ENCODE measurements at regions not wholly inside any gene's neighbourhood (a gene's known extent, or its start where the extent isn't known, plus 50 kb on each side); places are given as distances from the start of the nearest gene placed in this dataset.

DNA sequence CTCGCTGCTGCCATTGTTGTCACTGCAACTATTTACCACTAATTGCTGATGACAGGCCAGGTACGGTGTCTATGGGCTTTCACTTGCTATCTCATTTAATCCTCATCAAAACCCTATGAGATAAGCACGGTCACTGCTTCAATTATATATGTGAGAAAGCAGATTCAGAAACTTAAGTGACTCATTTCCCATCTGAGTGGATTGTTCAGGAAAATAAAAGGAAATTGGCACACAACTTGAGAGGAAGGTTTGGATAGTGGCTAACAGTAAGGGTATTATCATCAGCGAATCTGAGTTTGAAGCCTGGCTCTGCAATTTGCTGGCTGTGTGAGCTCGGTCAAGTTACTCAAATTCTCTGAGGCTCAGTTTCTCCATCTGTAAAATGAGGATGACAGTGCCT, 196.0 kb downstream of the KCNS3 start:
- no CpG with 5 or more reads among the region's 5 CpGs for WGBS, 2 experiments (ENCODE audit: extremely low coverage in 2 of 2, insufficient read length in 1 of 2)
- Histone ChIP-seq H3K27ac (ENCODE audit: insufficient read depth, low read length) (no peak overlapping the region), H2AFZ (replicated peaks; ENCODE audit: low read length, poor library complexity) (no peak overlapping the region), H3K36me3 (ENCODE audit: control insufficient read depth, insufficient read depth, low read length) (no peaks in the 10 kb centered on the region), H3K4me2 (ENCODE audit: low read depth, low read length) (no peak overlapping the region), H4K91ac (ENCODE audit: insufficient read depth, low read depth, low read length) (no peak overlapping the region), H3K18ac (ENCODE audit: low read depth, low read length) (no peak overlapping the region), H2BK20ac (ENCODE audit: low read depth, low read length) (no peak overlapping the region), H3K9ac (ENCODE audit: low read depth, low read length) (no peak overlapping the region), H2BK15ac (ENCODE audit: low read depth, low read length) (no peak overlapping the region), H3K56ac (ENCODE audit: extremely low read depth, insufficient read depth, low read length) (no peak overlapping the region), H4K20me1 (ENCODE audit: insufficient read depth, low read length) (no peaks in the 10 kb centered on the region), H3K23ac (ENCODE audit: low read depth, low read length) (no peak overlapping the region), H2BK5ac (ENCODE audit: low read depth, low read length, poor library complexity, severe bottlenecking) (no peak overlapping the region), H2AK5ac (ENCODE audit: low read depth, low read length) (no peak overlapping the region), H3K27me3 (ENCODE audit: control insufficient read depth, insufficient read depth, low read length) (peaks cover 3% of the 10 kb centered on the region; the same call in 1 of the 2 replicates), H2BK120ac (ENCODE audit: low read depth, low read length) (no peak overlapping the region), H4K5ac (ENCODE audit: low read depth, low read length) (no peak overlapping the region), H3K14ac (replicated peaks; ENCODE audit: low read depth, low read length) (no peak overlapping the region), H3K9me1 (ENCODE audit: insufficient read depth, low read length) (no peaks in the 10 kb centered on the region; the same call in 1 of the 2 replicates), H3K9me3 (ENCODE audit: control insufficient read depth, insufficient read depth, low read length) (no peaks in the 10 kb centered on the region), H3K79me1 (ENCODE audit: low read depth in 1 of 2, low read length in 2 of 2) (no peaks in the 10 kb centered on the region), H3K4me1 (ENCODE audit: control insufficient read depth, insufficient read depth, low read length) (no peaks in the 10 kb centered on the region), H4K8ac (ENCODE audit: low read depth in 2 of 2, low read length in 2 of 2) (no peak overlapping the region), H3K4me3 (ENCODE audit: insufficient read depth, low read depth, low read length) (no peak overlapping the region), H3K4ac (ENCODE audit: low read depth, low read length) (no peak overlapping the region), H2AK9ac (replicated peaks; ENCODE audit: low read depth, low read length, poor library complexity) (no peak overlapping the region)
- ChIA-PET CTCF (no interaction called here), POLR2A (ENCODE audit: unreplicated experiment) (no interaction called here)
- intact Hi-C loops (cut with micrococcal nuclease): no loop called here
- no TSS peak for BruUV-seq (replicated peaks)
- in situ Hi-C loops (cut with MboI; ENCODE audit: low sequenced_read_pairs): no loop called here
- ATAC-seq (ENCODE audit: low read depth): no peak
- TF ChIP-seq NFE2L2 (IDR thresholded peaks at IDR 0.05; ENCODE audit: low read depth, low read length) (no peak), FOS (IDR thresholded peaks at IDR 0.05; ENCODE audit: low read depth, low read length) (no peak), MAFK (IDR thresholded peaks at IDR 0.05; ENCODE audit: low read depth, low read length) (no peak), BHLHE40 (IDR thresholded peaks at IDR 0.05; ENCODE audit: low read depth, low read length) (no peak), CEBPB (IDR thresholded peaks at IDR 0.05; ENCODE audit: low read depth, low read length) (no peak), CHD1 (IDR thresholded peaks at IDR 0.05; ENCODE audit: low read depth, low read length) (no peak), RFX5 (IDR thresholded peaks at IDR 0.05; ENCODE audit: low read depth, low read length) (no peak), RCOR1 (IDR thresholded peaks at IDR 0.05; ENCODE audit: insufficient replicate concordance, low read length) (no peak), MXI1 (IDR thresholded peaks at IDR 0.05; ENCODE audit: borderline replicate concordance, low read depth, low read length) (no peak)
- TF ChIP-seq, protein P1, sequence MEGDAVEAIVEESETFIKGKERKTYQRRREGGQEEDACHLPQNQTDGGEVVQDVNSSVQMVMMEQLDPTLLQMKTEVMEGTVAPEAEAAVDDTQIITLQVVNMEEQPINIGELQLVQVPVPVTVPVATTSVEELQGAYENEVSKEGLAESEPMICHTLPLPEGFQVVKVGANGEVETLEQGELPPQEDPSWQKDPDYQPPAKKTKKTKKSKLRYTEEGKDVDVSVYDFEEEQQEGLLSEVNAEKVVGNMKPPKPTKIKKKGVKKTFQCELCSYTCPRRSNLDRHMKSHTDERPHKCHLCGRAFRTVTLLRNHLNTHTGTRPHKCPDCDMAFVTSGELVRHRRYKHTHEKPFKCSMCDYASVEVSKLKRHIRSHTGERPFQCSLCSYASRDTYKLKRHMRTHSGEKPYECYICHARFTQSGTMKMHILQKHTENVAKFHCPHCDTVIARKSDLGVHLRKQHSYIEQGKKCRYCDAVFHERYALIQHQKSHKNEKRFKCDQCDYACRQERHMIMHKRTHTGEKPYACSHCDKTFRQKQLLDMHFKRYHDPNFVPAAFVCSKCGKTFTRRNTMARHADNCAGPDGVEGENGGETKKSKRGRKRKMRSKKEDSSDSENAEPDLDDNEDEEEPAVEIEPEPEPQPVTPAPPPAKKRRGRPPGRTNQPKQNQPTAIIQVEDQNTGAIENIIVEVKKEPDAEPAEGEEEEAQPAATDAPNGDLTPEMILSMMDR (conservative IDR thresholded peaks at IDR 0.05; ENCODE audit: low read depth, low read length): no peak
- TF ChIP-seq, protein P2, sequence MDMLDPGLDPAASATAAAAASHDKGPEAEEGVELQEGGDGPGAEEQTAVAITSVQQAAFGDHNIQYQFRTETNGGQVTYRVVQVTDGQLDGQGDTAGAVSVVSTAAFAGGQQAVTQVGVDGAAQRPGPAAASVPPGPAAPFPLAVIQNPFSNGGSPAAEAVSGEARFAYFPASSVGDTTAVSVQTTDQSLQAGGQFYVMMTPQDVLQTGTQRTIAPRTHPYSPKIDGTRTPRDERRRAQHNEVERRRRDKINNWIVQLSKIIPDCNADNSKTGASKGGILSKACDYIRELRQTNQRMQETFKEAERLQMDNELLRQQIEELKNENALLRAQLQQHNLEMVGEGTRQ (IDR thresholded peaks at IDR 0.05; ENCODE audit: low read depth, low read length): no peak
- TF ChIP-seq, protein P3, sequence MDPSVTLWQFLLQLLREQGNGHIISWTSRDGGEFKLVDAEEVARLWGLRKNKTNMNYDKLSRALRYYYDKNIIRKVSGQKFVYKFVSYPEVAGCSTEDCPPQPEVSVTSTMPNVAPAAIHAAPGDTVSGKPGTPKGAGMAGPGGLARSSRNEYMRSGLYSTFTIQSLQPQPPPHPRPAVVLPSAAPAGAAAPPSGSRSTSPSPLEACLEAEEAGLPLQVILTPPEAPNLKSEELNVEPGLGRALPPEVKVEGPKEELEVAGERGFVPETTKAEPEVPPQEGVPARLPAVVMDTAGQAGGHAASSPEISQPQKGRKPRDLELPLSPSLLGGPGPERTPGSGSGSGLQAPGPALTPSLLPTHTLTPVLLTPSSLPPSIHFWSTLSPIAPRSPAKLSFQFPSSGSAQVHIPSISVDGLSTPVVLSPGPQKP (IDR thresholded peaks at IDR 0.05; ENCODE audit: borderline replicate concordance, low read depth, low read length): no peak
- peak; percentile 12 for DNase-seq
- dilution Hi-C loops (cut with HindIII; ENCODE audit: low sequenced_read_pairs, unreplicated experiment): no loop called here

Measured in IMR-90 (cell line).